CD4-positive, alpha-beta T cell treated with Interferon alpha-2 for 1 hour (primary cell): ENCODE measurements at regions not wholly inside any gene's neighbourhood (a gene's known extent, or its start where the extent isn't known, plus 50 kb on each side); places are given as distances from the start of the nearest gene placed in this dataset.
A peak's percentile ranks its signal among the peaks of the same experiment; 100 is the strongest.
"Not testable (repeated sequence)": the region's sequence is repeated elsewhere in the genome, so short reads cannot be mapped to it uniquely, and the experiment has no call there.

Experiments used
- DNase-seq, 2 donors: peaks; one replicate each; pipeline ENCODE4 v3.0.0-alpha.2; 2020 to 2022

DNA sequence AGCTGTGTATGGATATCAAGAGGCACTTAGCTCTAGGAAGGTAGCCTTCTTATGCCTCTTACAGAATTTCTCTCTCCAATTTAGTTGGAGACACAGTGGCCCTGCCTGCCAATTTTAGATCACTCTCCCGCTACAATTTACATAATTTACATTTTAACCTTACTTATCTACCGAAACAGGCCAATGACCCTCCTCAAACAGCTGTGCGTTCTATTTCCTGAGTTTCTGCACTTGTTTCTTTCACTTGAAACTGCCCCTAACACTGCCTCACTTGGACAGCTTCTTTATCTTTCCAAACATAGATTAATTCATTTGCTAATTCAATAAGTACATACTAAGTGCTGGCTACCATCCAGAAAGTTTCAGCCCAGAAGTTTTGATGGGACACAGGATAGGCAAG is 52.9 kb upstream of the HDDC2 start:
- no peak for DNase-seq

GRCh38 chr6:125356884-125357283 is 55.1 kb upstream of the HDDC2 start:
- no peak for DNase-seq

DNA sequence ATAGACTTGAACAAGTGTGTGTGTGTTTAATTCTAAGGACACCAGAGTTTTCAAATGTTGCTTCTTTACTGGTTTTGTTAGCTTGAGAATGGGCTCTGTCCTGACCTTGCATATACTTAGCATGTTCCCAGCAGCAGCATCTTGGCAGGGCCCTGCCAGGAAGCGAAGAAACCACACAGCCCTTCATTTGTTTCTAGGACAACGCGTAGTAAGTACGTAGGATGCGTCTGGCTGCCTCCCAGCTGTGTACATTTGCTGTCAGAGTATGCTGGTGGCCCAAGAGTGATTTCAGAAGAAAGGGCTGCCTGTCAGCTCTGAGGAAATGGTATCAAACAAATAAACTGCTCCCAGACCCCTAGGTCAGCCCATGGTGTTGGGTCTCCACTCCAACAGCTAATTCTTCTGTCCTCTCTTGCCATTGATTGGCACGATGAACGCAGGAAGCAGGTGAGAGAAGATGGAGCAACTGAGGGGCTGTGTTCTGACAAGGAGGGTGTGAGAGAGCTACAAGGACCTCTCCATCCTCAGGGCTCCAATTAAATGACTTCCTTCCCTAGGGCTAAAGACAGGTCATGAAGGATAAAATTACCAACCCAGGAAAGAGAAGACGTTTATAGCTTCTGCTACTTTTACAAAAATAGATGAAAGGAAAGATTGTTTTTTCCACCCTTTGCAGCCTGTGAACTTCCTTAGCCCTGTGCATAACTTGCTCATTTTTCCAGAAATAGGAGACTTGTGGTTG is 55.9 kb upstream of the HDDC2 start:
- DNase-seq: peak in 1 of 2 donors; percentile 15

GRCh38 chr6:125358898-125359297 is 57.1 kb upstream of the HDDC2 start:
- no peak for DNase-seq

DNA sequence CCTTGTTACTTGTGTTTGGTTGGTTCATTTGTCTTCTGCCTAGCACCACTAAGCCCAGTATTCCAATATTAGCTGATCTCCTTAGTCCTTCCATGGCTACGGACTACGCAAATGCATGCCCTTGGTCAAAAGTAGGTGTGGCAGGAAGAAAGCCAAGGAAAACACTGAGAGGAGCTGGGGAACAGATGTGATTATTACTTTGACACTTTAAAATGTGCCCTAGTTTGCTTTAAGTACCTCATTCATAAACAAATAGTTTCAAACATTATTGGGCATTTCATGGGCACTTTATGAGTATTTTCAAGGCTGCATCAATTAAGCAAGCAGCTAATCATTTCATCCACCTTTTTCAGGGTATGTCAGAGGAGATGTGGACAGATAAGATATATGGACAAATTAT is 60.1 kb upstream of the HDDC2 start:
- no peak for DNase-seq

GRCh38 chr6:125363039-125363823 is 61.5 kb upstream of the HDDC2 start:
- no peak for DNase-seq

GRCh38 chr6:125363824-125364165 is 62.0 kb upstream of the HDDC2 start:
- no peak for DNase-seq

DNA sequence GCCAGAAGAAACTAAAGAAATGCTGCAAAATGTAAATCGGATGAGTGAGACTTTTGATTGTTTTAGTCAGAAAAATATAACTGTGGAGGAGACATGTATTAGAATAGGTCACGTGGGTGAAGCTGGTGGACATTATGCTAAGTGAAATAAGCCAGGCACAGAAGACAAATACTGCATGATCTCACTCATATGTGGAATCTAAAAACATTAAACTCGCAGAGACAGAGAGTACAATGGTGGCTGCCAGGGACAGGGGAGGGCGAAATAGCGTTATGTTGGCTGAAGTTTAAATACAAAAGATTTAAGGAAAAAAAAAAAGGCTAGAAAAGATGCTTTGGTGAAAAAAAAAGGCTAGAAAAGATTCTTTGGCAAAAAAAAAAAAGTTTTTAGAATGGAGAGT is 63.5 kb upstream of the HDDC2 start:
- no peak for DNase-seq

GRCh38 chr6:125367036-125367782 is 65.4 kb upstream of the HDDC2 start:
- DNase-seq: no peak

- DNase-seq: no peak
Measured at GRCh38 chr6:125370343-125370742, 68.6 kb upstream of the HDDC2 start.

GRCh38 chr6:125375013-125375412 is 73.2 kb upstream of the HDDC2 start:
- DNase-seq: no peak

- no peak for DNase-seq
Measured at GRCh38 chr6:125375821-125376220, 74.1 kb upstream of the HDDC2 start.

DNA sequence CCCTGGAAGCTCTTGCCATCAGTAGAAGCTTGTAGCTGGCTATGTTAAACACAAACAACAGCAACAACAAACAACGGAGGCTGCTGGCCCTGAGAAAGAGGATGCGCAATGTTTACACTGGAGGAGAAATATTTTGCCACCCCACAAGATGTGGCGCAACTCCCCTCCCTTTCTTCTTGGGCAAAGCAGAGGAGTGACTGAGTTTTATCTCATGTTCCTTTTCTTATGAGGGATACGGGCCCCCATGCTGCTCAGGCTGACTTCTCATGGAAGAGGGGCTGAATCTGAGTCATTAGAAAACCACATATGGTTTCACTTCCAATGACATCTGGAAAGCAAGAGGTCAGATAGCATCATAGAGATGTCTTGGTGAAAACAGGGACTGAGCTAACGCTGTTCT is 75.9 kb upstream of the HDDC2 start:
- DNase-seq: no peak

- no peak for DNase-seq
Measured at GRCh38 chr6:125379174-125379573, 77.4 kb upstream of the HDDC2 start.

DNA sequence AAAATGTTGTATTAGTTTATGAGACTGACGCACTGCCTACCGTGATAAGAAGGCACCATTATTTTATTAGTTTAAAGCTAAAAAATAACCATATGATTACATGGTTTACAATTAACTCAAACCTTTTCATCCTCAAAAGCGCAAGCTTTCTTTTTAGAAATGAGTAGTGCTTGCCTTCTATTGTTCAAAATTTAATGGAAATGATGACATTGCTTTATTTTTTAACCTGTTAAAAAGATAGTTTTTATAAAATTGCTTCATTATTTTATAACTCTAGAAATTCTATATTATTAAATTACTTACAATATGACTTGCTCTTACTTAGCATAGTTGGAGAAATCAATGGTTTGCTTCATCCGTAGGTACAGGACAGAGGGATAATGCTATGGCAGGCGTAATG is 78.7 kb upstream of the HDDC2 start:
- no peak for DNase-seq

DNA sequence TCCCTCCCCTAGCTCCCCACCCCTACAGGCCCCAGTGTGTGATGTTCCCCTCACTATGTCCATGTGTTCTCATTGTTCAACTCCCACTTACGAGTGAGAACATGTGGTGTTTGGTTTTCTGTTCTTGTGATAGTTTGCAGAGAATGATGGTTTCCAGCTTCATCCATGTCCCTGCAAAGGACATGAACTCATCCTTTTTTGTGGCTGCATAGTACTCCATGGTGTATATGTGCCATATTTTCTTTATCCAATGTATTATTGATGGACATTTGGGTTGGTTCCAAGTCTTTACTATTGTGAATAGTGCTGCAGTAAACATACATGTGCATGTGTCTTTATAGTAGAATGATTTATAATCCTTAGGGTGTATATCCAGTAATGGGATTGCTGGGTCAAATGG is 84.6 kb upstream of the HDDC2 start:
- DNase-seq: not testable (repeated sequence)

- no peak for DNase-seq
Measured at GRCh38 chr6:125392682-125393081, 90.9 kb upstream of the HDDC2 start.

DNA sequence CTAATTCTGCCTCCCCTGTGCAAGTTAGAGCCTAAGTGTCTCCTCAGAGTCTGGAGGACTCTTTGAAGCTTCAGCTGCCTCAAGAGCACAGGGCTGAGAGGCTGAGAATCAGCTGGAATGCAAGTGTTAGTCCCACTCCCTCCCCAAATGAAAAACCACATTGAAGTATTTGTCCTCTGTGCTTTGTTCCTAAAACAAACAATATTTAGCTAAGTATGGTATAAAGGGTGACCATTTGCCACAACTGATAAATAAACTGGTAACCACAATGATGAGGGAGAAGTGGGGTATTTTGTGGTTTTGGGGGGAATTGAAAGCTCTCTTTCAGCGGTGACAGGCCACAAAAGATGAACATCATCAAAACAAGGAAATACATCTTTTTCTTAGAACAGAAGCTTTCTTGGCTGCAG is 91.7 kb upstream of the HDDC2 start:
- no peak for DNase-seq

- no peak for DNase-seq
Measured at GRCh38 chr6:125406741-125407140, 105.0 kb upstream of the HDDC2 start.

GRCh38 chr6:125414507-125414906 is 112.7 kb upstream of the HDDC2 start:
- DNase-seq: no peak

- no peak for DNase-seq
Measured at GRCh38 chr6:125415913-125416312, 114.1 kb upstream of the HDDC2 start.

DNA sequence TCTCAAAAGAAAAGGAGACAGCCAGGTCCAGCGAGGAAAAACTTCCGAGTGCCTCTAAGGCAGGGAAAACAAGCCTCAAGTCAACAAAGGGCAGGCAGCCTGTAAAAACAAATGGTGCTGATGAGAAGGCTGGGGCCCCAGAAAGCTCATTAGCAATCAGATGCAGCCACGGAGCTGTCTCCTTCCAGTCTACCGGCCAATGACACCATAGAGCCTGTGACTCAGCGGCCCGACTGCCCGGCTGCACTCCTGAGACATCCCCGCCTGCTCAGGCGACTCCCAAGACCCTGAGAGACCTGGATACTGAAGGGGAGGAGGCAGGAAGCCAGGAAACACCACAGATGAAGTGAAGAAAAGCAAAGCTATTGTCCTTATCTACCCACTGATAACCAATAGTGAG is 120.1 kb upstream of the HDDC2 start:
- DNase-seq: no peak

DNA sequence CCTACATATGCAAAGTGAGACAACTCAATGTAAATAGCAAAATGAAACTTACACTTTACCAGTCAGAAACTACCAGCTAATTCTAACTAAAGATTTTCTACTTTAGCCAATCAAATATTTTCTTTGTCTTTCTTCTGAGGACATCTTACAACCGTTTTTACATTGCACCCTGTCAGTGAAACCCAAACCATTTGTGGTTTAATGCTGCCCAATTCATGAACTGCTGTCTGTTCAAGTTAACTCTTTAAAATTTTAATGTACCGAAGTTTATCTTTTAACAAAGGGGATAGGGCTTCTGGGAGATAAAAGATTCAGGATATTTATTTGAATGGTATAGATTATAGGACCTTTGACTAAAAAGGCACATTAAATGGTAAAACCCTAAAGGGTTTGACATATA is 121.3 kb upstream of the HDDC2 start:
- no peak for DNase-seq

- DNase-seq: no peak
Measured at GRCh38 chr6:125431971-125432370, 130.2 kb upstream of the HDDC2 start.
